ENCODE measurements at regions not wholly inside any gene's neighbourhood (a gene's known extent, or its start where the extent isn't known, plus 50 kb on each side); places are given as distances from the start of the nearest gene placed in this dataset.

GRCh38 chr16:51509336-51509735 is 358.3 kb upstream of the SALL1 start:
- Histone ChIP-seq H3K4me1 (ENCODE audit: control insufficient read depth in 5 of 5, insufficient read depth in 5 of 5, low read length in 5 of 5) (no peaks in the 10 kb centered on the region), H3K27ac (ENCODE audit: low read depth in 1 of 2, low read length in 1 of 2) (no peak overlapping the region), H3K9me3 (ENCODE audit: control insufficient read depth in 4 of 4, insufficient read depth in 3 of 4, low read length in 3 of 4) (peaks cover 0 to 2% (median 0%) of the 10 kb centered on the region in 4 donors), H3K4me3 (no peak overlapping the region), H3K36me3 (ENCODE audit: control insufficient read depth in 4 of 4, insufficient read depth in 4 of 4, low read length in 4 of 4) (no peaks in the 10 kb centered on the region), H3K9ac (ENCODE audit: insufficient read depth in 1 of 2, low read length in 2 of 2) (no peak overlapping the region), H3K27me3 (ENCODE audit: control insufficient read depth in 3 of 3, insufficient read depth in 3 of 3, low read length in 2 of 3) (no peaks in the 10 kb centered on the region)
- no peak for TF ChIP-seq CTCF (IDR thresholded peaks at IDR 0.05; ENCODE audit: control extremely low read depth, extremely low read depth)
- ATAC-seq (ENCODE audit: insufficient read depth, low FRiP score) = no peak
- DNase-seq = no peak
- 89 to 93% methylated on average over 1 of the region's 1 CpG for WGBS, 2 donors

DNA sequence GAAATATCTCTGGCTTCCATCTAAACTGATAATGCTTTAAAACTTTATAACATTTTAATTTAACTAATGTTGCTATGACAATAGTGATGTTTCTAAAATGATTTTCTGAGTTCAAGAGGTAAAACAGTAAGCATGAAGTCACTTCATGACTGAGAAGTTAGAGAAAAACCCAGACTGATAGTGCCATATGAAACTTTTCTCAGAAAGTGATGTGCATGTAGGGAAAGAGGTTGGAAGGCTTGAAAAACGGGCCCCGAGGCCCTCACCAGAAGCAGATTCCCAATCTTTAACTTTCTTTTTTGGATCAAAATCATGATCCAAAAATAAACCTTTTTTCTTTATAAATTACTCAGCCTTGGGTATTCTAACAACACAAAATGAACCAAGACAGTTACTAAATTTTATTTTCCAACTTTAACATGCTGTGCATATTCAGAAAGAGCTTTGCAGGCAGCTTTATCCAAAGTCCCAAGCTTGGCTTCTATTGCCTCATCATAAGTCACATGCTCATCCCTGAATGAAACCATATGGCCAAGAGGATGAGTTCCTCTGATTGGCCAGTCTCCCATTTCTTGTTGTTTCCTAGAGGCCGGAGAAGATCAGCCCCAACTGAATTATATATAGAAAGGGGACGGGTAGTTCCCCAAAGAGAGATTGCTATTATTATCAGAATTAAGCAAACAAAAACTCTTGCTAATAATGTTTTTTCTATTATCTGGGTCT is 357.6 kb upstream of the SALL1 start:
- Histone ChIP-seq H3K4me3 (no peak overlapping the region), H3K27ac (ENCODE audit: low read depth in 1 of 2, low read length in 1 of 2) (no peak overlapping the region), H3K27me3 (ENCODE audit: control insufficient read depth in 3 of 3, insufficient read depth in 3 of 3, low read length in 2 of 3) (no peaks in the 10 kb centered on the region), H3K9ac (ENCODE audit: insufficient read depth in 1 of 2, low read length in 2 of 2) (no peak overlapping the region), H3K36me3 (ENCODE audit: control insufficient read depth in 4 of 4, insufficient read depth in 4 of 4, low read length in 4 of 4) (no peaks in the 10 kb centered on the region), H3K9me3 (ENCODE audit: control insufficient read depth in 4 of 4, insufficient read depth in 3 of 4, low read length in 3 of 4) (peaks cover 0 to 2% (median 0%) of the 10 kb centered on the region in 4 donors), H3K4me1 (ENCODE audit: control insufficient read depth in 5 of 5, insufficient read depth in 5 of 5, low read length in 5 of 5) (no peaks in the 10 kb centered on the region)
- ATAC-seq (ENCODE audit: insufficient read depth, low FRiP score) (no peak), DNase-seq (peak; percentile 39 to 85 (median 78))
- 70 to 88% methylated on average over 4 of the region's 4 CpGs for WGBS, 2 donors
- TF ChIP-seq CTCF (IDR thresholded peaks at IDR 0.05; ENCODE audit: control extremely low read depth, extremely low read depth) = no peak

DNA sequence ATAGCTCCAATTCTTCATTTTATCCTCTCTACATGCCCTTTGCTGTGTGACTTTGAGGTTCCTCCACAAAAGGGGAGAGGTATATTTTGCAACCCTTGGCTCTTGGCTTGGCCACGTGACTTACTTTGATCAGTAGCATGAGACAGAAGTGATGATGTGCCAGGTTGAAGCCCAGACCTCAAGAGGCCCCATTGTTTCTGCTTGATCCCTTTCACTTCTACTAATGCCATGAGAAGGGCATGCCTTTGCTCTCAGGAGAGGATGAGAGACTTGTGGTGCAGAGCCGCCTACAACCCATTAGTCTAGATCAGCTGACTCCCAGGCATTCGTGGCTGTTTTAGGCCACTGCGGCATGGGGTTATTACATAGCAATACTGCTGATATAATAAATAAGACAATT is 356.2 kb upstream of the SALL1 start:
- TF ChIP-seq CTCF (IDR thresholded peaks at IDR 0.05; ENCODE audit: control extremely low read depth, extremely low read depth) = no peak
- H3K27ac ChIP-seq (ENCODE audit: low read depth in 1 of 2, low read length in 1 of 2) = no peak overlapping the region
- no peaks in the 10 kb centered on the region for H3K36me3 ChIP-seq (ENCODE audit: control insufficient read depth in 4 of 4, insufficient read depth in 4 of 4, low read length in 4 of 4)
- DNase-seq (no peak), ATAC-seq (ENCODE audit: insufficient read depth, low FRiP score) (no peak)
- no peaks in the 10 kb centered on the region for H3K27me3 ChIP-seq (ENCODE audit: control insufficient read depth in 3 of 3, insufficient read depth in 3 of 3, low read length in 2 of 3)
- H3K4me1 ChIP-seq (ENCODE audit: control insufficient read depth in 5 of 5, insufficient read depth in 5 of 5, low read length in 5 of 5) = no peaks in the 10 kb centered on the region
- H3K9ac ChIP-seq (ENCODE audit: insufficient read depth in 1 of 2, low read length in 2 of 2) = no peak overlapping the region
- H3K9me3 ChIP-seq (ENCODE audit: control insufficient read depth in 4 of 4, insufficient read depth in 3 of 4, low read length in 3 of 4) = peaks cover 0 to 2% (median 1%) of the 10 kb centered on the region in 4 donors
- no peak overlapping the region for H3K4me3 ChIP-seq
- whole genome bisulfite sequencing, 2 donors = 84 to 85% methylated on average over 4 of the region's 4 CpGs

DNA sequence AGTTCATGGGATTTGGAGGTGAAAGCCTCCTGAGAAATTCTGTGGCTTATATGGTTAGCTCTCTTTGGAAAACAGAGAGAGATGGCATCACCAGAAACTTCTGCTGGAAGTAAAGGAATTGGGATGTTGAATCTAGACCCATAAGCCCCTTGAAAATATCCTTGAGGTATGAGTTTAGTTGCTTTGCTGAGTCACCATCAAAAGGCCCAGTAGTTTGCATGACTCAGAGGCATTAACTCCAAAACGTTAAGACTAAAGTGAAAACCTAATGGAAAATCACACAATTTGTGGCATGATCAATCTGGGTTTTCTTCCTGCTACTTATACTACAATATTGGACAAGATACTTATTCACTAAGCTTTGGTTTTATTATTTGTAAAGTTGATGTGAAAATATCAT is 349.2 kb upstream of the SALL1 start:
- TF ChIP-seq CTCF (IDR thresholded peaks at IDR 0.05; ENCODE audit: control extremely low read depth, extremely low read depth) = no peak
- H3K9ac ChIP-seq (ENCODE audit: insufficient read depth in 1 of 2, low read length in 2 of 2) = no peak overlapping the region
- peaks cover 0 to 2% (median 0%) of the 10 kb centered on the region in 4 donors for H3K9me3 ChIP-seq (ENCODE audit: control insufficient read depth in 4 of 4, insufficient read depth in 3 of 4, low read length in 3 of 4)
- DNase-seq (no peak), ATAC-seq (ENCODE audit: insufficient read depth, low FRiP score) (no peak)
- H3K4me1 ChIP-seq (ENCODE audit: control insufficient read depth in 5 of 5, insufficient read depth in 5 of 5, low read length in 5 of 5) = no peaks in the 10 kb centered on the region
- WGBS, 2 donors = 67 to 84% methylated on average over 1 of the region's 1 CpG
- H3K4me3 ChIP-seq = no peak overlapping the region
- no peaks in the 10 kb centered on the region for H3K27me3 ChIP-seq (ENCODE audit: control insufficient read depth in 3 of 3, insufficient read depth in 3 of 3, low read length in 2 of 3)
- no peaks in the 10 kb centered on the region for H3K36me3 ChIP-seq (ENCODE audit: control insufficient read depth in 4 of 4, insufficient read depth in 4 of 4, low read length in 4 of 4)
- H3K27ac ChIP-seq (ENCODE audit: low read depth in 1 of 2, low read length in 1 of 2) = no peak overlapping the region

Measured in lung (tissue), 11 donors.